ENCODE measurements at regions not wholly inside any gene's neighbourhood (a gene's known extent, or its start where the extent isn't known, plus 50 kb on each side); places are given as distances from the start of the nearest gene placed in this dataset.
"Not testable (repeated sequence)": the region's sequence is repeated elsewhere in the genome, so short reads cannot be mapped to it uniquely, and the experiment has no call there.

GRCh38 chr6:11486959-11487358, 50.6 kb upstream of the TMEM170B start:
- DNase-seq, result no peak

DNA sequence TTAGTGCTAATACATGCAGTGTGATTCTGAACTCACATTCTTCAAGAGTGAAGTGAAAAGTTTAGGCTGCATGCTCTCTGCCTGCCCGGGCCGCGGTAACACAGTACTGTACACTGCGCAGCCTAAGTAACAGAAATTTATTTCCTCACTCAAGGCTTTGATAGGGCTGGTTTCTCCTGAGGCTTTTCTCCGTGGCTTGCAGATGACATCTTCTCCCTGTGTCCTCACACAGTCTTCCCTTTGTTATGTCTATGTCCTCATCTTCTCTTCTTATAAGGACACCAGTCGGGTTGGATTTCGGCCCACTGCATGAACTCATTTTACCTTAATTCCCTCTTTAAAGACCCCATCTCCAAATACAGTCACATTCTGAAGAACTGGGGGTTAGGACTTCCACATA, 51.1 kb upstream of the TMEM170B start:
- DNase-seq, result no peak

DNA sequence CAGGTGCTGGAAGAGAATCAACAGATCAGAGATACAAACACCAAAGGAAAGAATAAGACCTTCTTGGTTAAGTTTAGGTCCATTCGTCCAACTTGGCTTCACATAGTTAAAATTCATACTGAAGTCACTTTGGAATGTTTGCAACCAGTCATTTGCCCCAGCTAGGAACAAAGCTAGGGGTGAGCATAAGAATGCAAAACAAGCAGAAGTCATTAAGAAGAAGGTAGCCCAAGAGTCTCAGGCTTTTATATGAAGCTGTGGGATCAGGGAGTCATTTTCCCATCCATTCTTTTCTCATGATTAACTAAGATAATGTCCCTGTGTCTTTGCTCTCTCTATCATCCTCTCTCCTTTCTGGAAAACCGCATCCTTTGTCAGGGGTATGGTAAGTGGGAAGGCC, 51.5 kb upstream of the TMEM170B start:
- no peak for DNase-seq

- no peak for DNase-seq
Observed at GRCh38 chr6:11485271-11485670, 52.3 kb upstream of the TMEM170B start.

DNA sequence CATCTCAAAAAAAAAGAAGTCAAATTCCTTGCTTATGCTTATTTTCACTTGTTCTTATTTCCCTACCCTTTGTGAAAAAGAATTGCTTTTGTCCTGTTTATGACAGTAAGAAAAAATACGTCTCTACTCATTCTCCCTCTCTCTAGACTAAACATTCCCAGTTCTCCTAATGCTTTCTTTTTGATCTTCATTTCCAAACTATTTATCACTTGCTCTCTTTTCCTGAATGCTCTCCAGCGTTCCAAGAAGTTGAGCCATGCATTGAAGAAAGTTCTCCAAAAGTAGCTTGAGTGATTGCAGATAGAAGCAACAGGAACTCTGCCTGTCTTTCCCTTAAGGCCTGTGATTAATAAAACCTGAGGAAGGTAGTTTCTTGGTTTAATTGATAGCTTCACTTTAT, 53.1 kb upstream of the TMEM170B start:
- DNase-seq, result no peak

DNA sequence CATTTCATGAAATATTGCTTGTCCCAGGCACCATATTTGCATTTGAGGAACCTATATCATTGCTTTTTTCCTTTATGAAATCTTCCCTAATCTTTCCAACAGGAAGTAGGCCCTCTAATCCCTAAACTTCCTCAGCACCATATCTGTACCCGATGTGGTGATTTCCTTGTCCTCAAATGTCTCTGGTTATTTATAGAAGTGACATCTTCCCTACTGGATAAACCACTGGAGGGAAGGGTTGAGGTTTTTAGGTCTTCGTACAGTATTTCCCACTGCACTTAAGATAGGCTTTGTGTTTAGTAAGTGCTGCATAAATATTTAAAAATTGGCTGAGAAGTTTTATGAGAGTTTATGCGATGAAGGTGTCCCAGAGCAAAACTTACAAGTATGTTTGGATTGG, 54.9 kb upstream of the TMEM170B start:
- DNase-seq, result no peak

DNA sequence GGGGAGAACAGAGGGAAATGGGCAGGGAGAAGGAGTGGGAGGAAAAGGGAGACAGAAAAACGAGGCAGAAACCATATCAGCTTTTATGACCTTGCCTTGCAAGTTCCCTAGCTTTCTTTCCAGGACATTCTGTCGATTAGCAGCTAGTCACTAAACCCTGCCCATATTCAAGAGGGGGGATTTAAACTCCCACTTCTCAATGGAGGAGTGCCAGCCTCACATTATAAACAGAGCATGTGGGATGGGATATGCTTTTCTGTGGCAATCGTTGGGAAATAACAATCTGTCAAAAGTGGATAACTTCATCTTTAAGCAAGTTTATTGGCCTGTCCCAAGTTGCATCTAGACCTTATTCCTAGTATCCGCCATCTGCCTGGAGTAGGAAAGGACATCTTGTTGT, 57.0 kb upstream of the TMEM170B start:
- DNase-seq, result no peak

- no peak for DNase-seq
Observed at GRCh38 chr6:11479296-11479695, 58.3 kb upstream of the TMEM170B start.

GRCh38 chr6:11478586-11478985, 59.0 kb upstream of the TMEM170B start:
- no peak for DNase-seq

GRCh38 chr6:11475016-11475415, 62.5 kb upstream of the TMEM170B start:
- no peak for DNase-seq

- DNase-seq, result no peak
Observed at GRCh38 chr6:11473008-11473740, 64.4 kb upstream of the TMEM170B start.

DNA sequence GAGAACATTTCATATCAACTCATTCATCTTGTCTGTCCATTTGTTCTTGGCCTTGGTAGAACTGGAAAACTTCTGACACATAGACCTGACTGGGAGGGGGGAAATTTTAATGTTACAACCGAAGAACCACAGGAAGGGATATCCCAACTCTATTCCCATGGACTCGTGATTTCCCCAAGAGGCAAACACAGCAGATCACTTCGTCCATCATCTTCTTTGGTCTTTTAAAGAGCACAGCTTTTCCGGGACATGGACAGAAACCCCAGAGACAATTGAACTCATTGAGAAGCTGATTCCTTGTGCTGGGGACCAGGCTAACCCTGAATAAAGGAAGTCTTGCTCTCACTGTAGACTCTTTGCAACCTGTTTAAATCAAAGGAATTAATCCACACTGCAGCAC, 66.3 kb upstream of the TMEM170B start:
- no peak for DNase-seq

GRCh38 chr6:11469684-11470083, 67.9 kb upstream of the TMEM170B start:
- DNase-seq, result no peak

- not testable (repeated sequence) for DNase-seq
Observed at GRCh38 chr6:11468271-11468670, 69.3 kb upstream of the TMEM170B start.

- no peak for DNase-seq
Observed at GRCh38 chr6:11467364-11467763, 70.2 kb upstream of the TMEM170B start.

DNA sequence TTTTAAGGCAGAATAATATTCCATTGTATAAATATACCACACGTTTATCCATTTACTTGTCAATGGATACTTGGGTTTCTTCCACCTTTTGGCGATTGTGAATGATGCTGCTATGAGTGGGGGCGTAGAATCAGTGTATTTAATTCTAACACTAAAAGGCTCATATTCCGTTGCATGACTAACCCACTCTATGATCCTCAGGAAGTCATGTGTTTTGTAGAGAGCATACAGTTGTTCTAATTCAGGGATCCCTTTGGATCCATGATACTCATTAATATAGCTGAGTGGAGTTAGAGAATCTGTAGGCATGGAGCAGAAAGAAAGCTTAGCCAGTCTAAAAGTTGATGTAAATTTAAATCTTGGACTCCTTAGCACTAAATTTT, 74.2 kb upstream of the TMEM170B start:
- DNase-seq, result no peak

DNA sequence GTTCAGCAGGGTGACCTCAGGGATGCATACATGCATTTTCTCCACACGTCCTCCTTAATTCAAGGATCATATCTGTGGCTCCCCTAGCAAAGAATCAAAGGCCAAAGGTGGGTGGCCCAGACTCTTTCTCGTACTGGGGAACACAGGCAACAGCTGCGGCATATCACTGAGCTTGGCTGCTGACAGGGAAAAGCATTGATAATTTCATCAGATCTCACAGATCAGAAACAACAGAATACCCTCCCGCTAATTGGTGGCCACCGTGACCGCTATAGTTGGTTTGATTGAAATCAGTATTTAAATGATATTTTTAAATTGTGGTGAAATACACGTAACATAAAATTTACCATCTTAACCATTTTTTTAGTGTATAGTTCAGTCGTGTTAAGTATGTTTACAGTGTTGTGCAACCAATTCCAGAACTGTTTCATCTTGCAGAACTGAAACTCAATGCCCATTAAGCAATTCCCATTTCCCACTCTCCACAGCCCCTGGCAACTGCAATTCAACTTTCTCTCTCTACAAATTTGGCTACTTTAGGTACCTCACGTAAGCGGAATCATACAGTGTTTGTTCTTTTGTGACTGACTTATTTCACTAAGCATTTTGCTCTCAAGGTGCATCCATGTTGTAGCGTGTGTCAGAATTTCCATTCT, 74.7 kb upstream of the TMEM170B start:
- DNase-seq, result no peak

DNA sequence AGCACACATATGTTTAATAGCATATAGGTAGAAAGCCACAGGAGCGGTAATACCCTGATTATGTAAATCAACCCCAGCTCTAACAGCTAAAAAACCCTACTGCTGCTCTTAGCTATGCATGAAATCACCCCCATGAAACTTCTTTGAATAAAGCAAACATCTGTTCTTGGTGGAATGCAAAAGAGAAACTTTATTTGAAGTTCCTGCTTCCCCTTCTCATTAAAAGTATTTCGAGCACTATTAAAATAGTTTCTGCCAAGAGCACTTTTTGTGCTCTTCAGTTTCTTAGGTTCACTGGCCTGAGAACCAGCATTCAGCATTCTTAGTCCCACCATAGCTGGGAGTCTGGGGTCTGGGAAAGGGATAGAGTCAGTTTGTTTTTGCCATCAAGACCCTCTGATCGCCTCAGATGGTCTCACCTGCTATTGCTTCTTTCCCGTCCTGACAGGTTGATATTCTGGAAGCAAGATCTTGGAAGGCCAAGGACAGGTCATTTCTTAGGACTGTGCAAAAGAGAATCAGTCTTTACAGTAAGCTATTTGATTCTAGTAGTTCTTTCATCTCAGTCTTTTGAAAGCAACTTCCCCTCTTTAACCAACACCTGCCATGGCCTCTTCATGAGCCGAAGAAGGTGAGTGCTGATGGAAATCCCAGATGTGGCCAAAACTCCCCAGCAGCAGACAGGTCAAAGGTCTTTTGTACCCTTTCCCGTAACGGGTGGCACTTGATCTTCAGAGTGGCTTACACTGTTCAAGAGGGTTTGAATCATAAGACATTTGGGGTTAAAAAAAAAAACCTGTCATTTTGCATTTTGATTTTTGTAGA, 76.5 kb upstream of the TMEM170B start:
- DNase-seq, result no peak

DNA sequence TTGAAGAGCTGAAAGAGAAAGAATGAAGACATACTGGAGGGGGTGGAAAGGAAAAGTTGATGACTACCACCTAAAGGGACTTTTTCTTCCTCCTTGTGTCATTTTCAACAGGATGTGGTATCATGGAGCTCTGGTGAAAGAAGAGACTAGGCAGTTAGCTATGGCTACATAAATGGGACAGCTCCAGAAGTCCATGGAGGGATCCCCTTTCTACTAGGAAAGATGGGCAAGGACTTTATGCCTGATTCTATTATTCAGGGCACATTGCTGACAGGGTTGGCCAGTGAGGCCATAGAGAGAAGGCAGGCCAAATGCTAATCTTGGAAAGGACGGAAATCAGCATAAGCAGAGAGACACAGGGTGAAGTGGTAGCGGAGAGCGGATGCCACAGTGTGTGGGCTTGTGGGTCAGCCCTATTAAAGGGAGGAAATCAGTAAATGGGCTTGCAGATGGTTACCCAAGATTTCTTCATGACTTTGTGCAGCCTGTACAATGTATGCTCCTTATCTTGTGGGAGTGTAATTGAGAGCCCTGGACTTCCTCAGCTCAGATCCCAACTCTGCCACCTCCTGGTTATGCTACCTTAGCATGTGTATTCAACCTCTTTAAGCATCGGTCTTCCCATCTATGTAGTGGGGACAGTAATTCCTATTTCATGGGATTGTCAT, 77.4 kb upstream of the TMEM170B start:
- no peak for DNase-seq

DNA sequence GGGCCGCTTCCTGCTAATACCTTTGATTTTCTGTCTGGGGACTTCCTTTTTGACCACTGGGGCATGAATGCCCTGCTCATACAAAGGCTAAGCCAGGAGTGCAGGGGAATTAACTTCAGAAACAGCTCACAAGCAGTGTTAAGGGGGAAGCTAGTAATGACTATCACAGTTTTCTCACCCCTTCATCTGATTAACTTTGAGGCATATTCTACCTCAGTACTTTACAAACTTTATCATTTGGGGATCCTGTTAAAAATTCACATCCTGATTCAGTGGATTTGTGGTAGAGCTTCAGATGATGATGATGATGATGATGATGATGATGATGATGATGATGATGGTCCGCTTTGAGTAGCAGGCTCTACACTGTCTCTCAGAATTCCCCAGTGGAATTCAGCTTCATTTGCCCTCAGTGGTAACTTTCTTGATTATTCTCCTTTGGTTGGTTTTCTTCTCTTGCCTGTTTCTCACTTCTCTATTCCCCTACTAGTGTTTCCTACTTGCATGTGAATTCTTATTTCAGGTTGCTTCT, 78.4 kb upstream of the TMEM170B start:
- DNase-seq, result no peak

DNA sequence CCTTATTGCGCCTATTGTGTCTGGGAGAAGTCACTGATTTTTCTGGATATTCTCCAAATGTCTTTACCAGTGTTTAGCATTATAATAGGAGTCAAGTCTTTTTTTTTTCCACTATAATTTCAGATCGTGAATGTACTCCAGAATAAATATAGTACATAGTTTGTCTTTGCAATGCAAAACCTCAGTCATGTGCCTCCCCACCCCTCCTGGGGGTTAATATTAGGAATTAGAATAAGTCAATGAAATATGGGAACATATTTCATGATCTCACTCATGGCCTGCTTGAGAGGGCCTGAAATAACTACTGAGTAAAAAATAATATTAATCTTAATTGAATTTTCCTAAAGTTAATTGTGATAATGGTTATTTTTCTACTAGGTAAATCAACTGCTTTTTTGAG, 79.0 kb upstream of the TMEM170B start:
- no peak for DNase-seq

- not testable (repeated sequence) for DNase-seq
Observed at GRCh38 chr6:11457422-11457821, 80.1 kb upstream of the TMEM170B start.

- not testable (repeated sequence) for DNase-seq
Observed at GRCh38 chr6:11452106-11452505, 85.4 kb upstream of the TMEM170B start.

Data from stimulated activated CD8-positive, alpha-beta memory T cell treated with anti-CD3 and anti-CD28 coated beads, Interleukin-4, amount 100 ng/mL, for 48 hours (primary cell).